NT2/D1 (cell line): ENCODE measurements at regions not wholly inside any gene's neighbourhood (a gene's known extent, or its start where the extent isn't known, plus 50 kb on each side); places are given as distances from the start of the nearest gene placed in this dataset.

Experiments used
- SUZ12 ChIP-seq: IDR thresholded peaks from 2 replicates; pipeline ENCODE4 v1.6.1; 2011; ENCODE audit not compliant: insufficient read length, insufficient read depth; ENCODE audit errors: extremely low read depth
- YY1 ChIP-seq: IDR thresholded peaks from 2 replicates; pipeline ENCODE4 v1.6.1; 2011; ENCODE audit not compliant: insufficient read length, insufficient read depth
- ZNF274 ChIP-seq: IDR thresholded peaks from 2 replicates; pipeline ENCODE4 v1.6.1; 2011; ENCODE audit warnings: mild to moderate bottlenecking, low read depth, low read length

- TF ChIP-seq ZNF274 (no peak), YY1 (no peak), SUZ12 (no peak)
These were observed 162.4 kb upstream of the CWC22 start for GRCh38 chr2:180169474-180169873.
